Right lobe of liver (tissue), 6 donors: ENCODE measurements at regions not wholly inside any gene's neighbourhood (a gene's known extent, or its start where the extent isn't known, plus 50 kb on each side); places are given as distances from the start of the nearest gene placed in this dataset.

Experiments used
- ATAC-seq, 4 donors: fragments of 200-7000 bp; cut with Tn5 transposase; one replicate each; pipeline ENCODE4 v1.9.1; 2020; ENCODE audit warnings: mild to moderate bottlenecking in 4 of 4, moderate library complexity in 4 of 4
- DNase-seq, 3 donors: peaks; one replicate each; pipeline ENCODE4 v3.0.0-alpha.2; 2020
- H3K27ac ChIP-seq, 3 donors: fragments of 200-600 bp; one replicate each; pipeline ENCODE4 v1.8.0; 2022
- H3K27me3 ChIP-seq, 2 donors: fragments of 200-600 bp; one replicate each; pipeline ENCODE4 v1.8.0; 2022
- H3K36me3 ChIP-seq, 4 donors: fragments of 200-600 bp; sonication (generic) in 1 of 4; one replicate each; pipeline versions ENCODE4 v1.5.1 to v1.8.0; 2017 to 2022; ENCODE audit warnings: control low read depth in 1 of 4
- H3K4me1 ChIP-seq, 4 donors: fragments of 200-600 bp; sonication (generic) in 1 of 4; one replicate each; pipeline versions ENCODE4 v1.5.1 to v1.8.0; 2017 to 2022; ENCODE audit warnings: control low read depth in 1 of 4
- H3K4me3 ChIP-seq, 3 donors: fragments of 200-600 bp; one replicate each; pipeline ENCODE4 v1.8.0; 2022
- H3K9me3 ChIP-seq, 4 donors: fragments of 200-600 bp; sonication (generic) in 1 of 4; one replicate each; pipeline versions ENCODE4 v1.5.1 to v1.8.0; 2017 to 2022; ENCODE audit warnings: control low read depth in 1 of 4
- POLR2A ChIP-seq: fragments of 450-650 bp; IDR thresholded peaks from one replicate; pipeline ENCODE4 v1.6.1; 2017; ENCODE audit warnings: antibody characterized with exemption, mild to moderate bottlenecking
- WGBS: methylation state at CpG from one replicate; pipeline ENCODE4 v1.1.6; 2018; ENCODE audit warnings: low coverage, low lambda C conversion rate; ENCODE audit not compliant: insufficient coverage; ENCODE audit errors: missing lambda C conversion rate; 5-methylcytosine and 5-hydroxymethylcytosine counted together
- intact Hi-C, 2 donors: fragments of 100-400 bp; cut with DNase I; formaldehyde crosslinking; loops; one replicate each; pipeline versions ENCODE4 v1.11.2 to v1.14.1; 2022
- TF ChIP-seq, protein P1 (sequence below), 4 donors: fragments of 200-600 bp in 3 of 4; fragments of 450-650 bp in 1 of 4; IDR thresholded peaks; one replicate each; pipeline versions ENCODE4 v1.5.1 to v1.8.0; 2016 to 2022; ENCODE audit warnings: antibody characterized with exemption in 4 of 4, mild to moderate bottlenecking in 2 of 4
- donor health status: DM: no; HTN: yes; CAD: no.
- donor health status: DM: no; HTN: no; CAD: no.
- donor health status: DM: no; HTN: no; CAD: no.
- donor health status: DM: no; HTN: yes; CAD: no.
- donor health status: DM: no; HTN: yes; CAD: no.

DNA sequence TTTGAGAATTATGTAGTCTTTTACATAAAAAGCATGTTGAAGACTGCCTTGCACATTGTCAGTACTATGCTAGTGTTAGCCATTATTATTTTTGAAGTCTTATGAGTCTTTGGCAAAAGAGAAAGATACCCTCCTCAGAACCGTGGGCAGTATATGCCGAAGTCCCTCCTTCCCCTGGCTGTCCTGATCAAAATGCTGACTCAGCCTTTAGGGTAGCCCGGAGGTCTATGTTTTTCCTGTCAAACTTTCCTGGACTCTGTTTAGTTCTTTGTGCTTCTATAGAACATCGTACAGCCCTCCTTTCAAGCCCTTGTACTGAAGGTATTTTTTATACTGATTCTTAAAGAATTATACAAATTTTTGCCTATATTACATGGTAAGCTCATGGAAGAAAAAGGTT lies 264.7 kb upstream of the ATP5MC3 start:
- intact Hi-C loops: no loop called here
- Histone ChIP-seq H3K4me3 (no peak overlapping the region), H3K4me1 (no peaks in the 10 kb centered on the region), H3K36me3 (no peaks in the 10 kb centered on the region), H3K27me3 (no peaks in the 10 kb centered on the region), H3K27ac (no peak overlapping the region), H3K9me3 (no peaks in the 10 kb centered on the region)
- DNase-seq (no peak), ATAC-seq (no peak)
- 48% methylated on average over 4 of the region's 4 CpGs for WGBS
- TF ChIP-seq, protein P1, sequence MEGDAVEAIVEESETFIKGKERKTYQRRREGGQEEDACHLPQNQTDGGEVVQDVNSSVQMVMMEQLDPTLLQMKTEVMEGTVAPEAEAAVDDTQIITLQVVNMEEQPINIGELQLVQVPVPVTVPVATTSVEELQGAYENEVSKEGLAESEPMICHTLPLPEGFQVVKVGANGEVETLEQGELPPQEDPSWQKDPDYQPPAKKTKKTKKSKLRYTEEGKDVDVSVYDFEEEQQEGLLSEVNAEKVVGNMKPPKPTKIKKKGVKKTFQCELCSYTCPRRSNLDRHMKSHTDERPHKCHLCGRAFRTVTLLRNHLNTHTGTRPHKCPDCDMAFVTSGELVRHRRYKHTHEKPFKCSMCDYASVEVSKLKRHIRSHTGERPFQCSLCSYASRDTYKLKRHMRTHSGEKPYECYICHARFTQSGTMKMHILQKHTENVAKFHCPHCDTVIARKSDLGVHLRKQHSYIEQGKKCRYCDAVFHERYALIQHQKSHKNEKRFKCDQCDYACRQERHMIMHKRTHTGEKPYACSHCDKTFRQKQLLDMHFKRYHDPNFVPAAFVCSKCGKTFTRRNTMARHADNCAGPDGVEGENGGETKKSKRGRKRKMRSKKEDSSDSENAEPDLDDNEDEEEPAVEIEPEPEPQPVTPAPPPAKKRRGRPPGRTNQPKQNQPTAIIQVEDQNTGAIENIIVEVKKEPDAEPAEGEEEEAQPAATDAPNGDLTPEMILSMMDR (IDR thresholded peaks at IDR 0.05): no peak
- no peak for TF ChIP-seq POLR2A

DNA sequence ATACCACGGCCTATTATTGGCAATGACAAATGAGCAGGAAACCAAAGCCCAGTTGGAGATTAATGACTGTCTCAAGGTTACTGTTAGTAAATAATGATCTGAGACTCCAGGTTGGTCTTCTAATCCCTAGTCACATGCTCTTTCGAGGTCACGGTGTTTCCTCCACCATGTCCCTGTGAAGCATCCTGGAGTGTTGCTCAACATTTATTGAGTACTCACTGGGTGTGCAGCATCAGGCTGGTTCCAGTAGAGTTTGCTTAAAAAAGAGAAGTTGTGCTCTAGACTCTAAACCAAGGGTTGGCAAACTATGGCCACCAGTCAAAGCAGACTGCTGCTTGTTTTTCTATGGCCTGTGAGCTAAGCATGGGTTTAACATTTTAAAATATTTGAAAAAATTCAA lies 263.8 kb upstream of the ATP5MC3 start:
- no peak for DNase-seq
- intact Hi-C loops: no loop called here
- no peaks in the 10 kb centered on the region for H3K36me3 ChIP-seq
- H3K27me3 ChIP-seq: no peaks in the 10 kb centered on the region
- 61% methylated on average over 2 of the region's 3 CpGs for WGBS
- no peaks in the 10 kb centered on the region for H3K9me3 ChIP-seq
- H3K4me1 ChIP-seq: no peaks in the 10 kb centered on the region
- no peak for TF ChIP-seq POLR2A
- TF ChIP-seq, protein P1 (IDR thresholded peaks at IDR 0.05): no peak
- H3K4me3 ChIP-seq: no peak overlapping the region
- no peak overlapping the region for H3K27ac ChIP-seq
- ATAC-seq: no peak

DNA sequence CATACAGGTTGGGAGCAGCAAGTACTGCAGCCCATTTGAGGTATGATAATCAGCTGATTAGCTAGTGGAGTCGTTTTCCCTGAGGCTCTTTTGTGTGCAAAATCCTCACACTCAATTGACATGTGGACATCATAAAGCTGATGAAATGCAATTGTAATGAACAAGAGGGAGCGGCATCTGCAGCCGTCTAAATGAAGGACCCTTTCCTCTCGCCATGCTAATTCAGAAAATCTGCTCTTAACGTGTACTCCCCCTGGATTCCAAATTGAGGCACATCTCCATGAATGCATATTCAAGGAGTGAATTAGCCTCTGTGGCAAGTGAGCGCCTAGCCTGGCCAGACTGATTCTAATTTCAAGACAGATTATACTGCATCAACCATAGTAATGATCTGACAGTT lies 260.9 kb upstream of the ATP5MC3 start:
- Histone ChIP-seq H3K27ac (no peak overlapping the region), H3K27me3 (no peaks in the 10 kb centered on the region), H3K36me3 (no peaks in the 10 kb centered on the region), H3K4me1 (no peaks in the 10 kb centered on the region), H3K9me3 (no peaks in the 10 kb centered on the region), H3K4me3 (no peak overlapping the region)
- intact Hi-C loops: no loop called here
- TF ChIP-seq, protein P1 (IDR thresholded peaks at IDR 0.05): no peak
- TF ChIP-seq POLR2A: no peak
- 69% methylated on average over 6 of the region's 6 CpGs for WGBS
- DNase-seq: no peak
- ATAC-seq: no peak

DNA sequence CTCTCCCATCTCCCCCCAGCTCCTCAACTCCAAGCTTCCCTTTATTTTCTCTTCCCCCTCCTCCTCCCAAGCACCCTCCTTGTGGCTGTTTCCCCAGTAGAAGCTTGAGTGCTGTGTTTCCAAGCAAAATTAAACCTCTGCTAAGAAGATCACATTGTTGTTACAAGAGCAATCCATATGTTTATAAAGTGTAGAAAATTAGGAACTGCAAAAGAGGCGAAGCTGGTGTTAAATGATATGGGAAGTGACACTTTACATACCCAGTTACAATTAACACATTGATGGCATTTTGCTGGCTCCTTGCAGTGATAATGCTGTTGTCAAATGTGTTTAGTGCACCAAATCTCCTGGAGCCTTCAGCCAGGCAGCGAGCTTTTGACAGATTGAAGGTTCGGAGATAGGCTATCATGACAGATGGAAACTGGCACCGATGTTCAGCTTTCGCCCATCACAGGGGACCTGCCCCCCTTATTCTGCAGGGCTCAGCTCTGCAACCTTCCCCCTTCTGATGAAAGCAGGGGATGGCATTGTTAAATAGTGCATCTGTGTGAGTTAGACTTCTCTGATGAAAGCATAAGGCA lies 259.8 kb upstream of the ATP5MC3 start:
- ATAC-seq (no peak), DNase-seq (no peak)
- no peak overlapping the region for H3K27ac ChIP-seq
- no peaks in the 10 kb centered on the region for H3K36me3 ChIP-seq
- 22% methylated on average over 5 of the region's 5 CpGs for WGBS
- no peaks in the 10 kb centered on the region for H3K27me3 ChIP-seq
- no peak overlapping the region for H3K4me3 ChIP-seq
- H3K4me1 ChIP-seq: no peaks in the 10 kb centered on the region
- H3K9me3 ChIP-seq: no peaks in the 10 kb centered on the region
- intact Hi-C loops: no loop called here
- TF ChIP-seq POLR2A: no peak
- TF ChIP-seq, protein P1 (IDR thresholded peaks at IDR 0.05): no peak

DNA sequence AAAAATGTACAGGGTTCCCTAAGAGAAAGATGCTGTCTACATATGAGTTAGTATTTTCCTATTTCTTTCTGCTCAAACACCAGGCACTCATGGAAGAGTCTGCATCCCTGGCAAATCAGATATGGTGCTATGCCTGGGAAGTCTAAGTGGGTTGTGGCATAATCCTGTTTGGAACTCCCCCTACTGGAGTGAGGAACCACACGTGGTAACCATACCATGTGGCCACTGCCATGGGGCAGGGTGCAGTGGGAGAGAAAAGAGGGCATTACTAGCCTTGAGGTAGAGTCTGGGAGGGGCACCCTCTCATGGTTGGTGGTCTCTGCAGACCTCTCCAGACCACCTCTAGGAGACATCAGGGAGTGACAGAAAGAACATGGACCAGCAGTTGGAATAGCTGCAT lies 257.9 kb upstream of the ATP5MC3 start:
- H3K4me1 ChIP-seq: no peaks in the 10 kb centered on the region
- H3K9me3 ChIP-seq: no peaks in the 10 kb centered on the region
- H3K36me3 ChIP-seq: no peaks in the 10 kb centered on the region
- intact Hi-C loops: no loop called here
- TF ChIP-seq, protein P1 (IDR thresholded peaks at IDR 0.05): no peak
- no peak for TF ChIP-seq POLR2A
- ATAC-seq (no peak), DNase-seq (no peak)
- 30% methylated on average over 1 of the region's 1 CpG for WGBS
- H3K4me3 ChIP-seq: no peak overlapping the region
- H3K27ac ChIP-seq: no peak overlapping the region
- H3K27me3 ChIP-seq: no peaks in the 10 kb centered on the region
